IPS-20b (cell line): ENCODE measurements at regions not wholly inside any gene's neighbourhood (a gene's known extent, or its start where the extent isn't known, plus 50 kb on each side); places are given as distances from the start of the nearest gene placed in this dataset.
"Not testable (repeated sequence)": the region's sequence is repeated elsewhere in the genome, so short reads cannot be mapped to it uniquely, and the experiment has no call there.

Source experiments
- H3K27ac ChIP-seq: one replicate; pipeline ENCODE4 v1.5.1; 2013; ENCODE audit warnings: low read length
- H3K27me3 ChIP-seq: 2 replicates; pipeline ENCODE4 v1.6.1; 2013; ENCODE audit warnings: mild to moderate bottlenecking, low read length, inconsistent platforms; ENCODE audit not compliant: insufficient read depth
- H3K36me3 ChIP-seq: 2 replicates; pipeline ENCODE4 v1.6.1; 2013; ENCODE audit warnings: low read depth, mild to moderate bottlenecking, inconsistent platforms, low read length, moderate library complexity; ENCODE audit not compliant: insufficient read depth
- H3K4me1 ChIP-seq: 2 replicates; pipeline ENCODE4 v1.6.1; 2013; ENCODE audit warnings: mild to moderate bottlenecking, control low read depth, inconsistent platforms, low read length, moderate library complexity; ENCODE audit not compliant: insufficient read depth
- H3K4me3 ChIP-seq: 2 replicates; pipeline ENCODE4 v1.5.1; 2013; ENCODE audit warnings: mild to moderate bottlenecking, low read length, inconsistent platforms
- H3K9ac ChIP-seq: 2 replicates; pipeline ENCODE4 v1.6.1; 2013; ENCODE audit warnings: low read depth, mild to moderate bottlenecking, inconsistent platforms, low read length, moderate library complexity
- H3K9me3 ChIP-seq: 2 replicates; pipeline ENCODE4 v1.6.1; 2013; ENCODE audit warnings: mild to moderate bottlenecking, low read depth, low read length, inconsistent platforms; ENCODE audit not compliant: insufficient read depth

DNA sequence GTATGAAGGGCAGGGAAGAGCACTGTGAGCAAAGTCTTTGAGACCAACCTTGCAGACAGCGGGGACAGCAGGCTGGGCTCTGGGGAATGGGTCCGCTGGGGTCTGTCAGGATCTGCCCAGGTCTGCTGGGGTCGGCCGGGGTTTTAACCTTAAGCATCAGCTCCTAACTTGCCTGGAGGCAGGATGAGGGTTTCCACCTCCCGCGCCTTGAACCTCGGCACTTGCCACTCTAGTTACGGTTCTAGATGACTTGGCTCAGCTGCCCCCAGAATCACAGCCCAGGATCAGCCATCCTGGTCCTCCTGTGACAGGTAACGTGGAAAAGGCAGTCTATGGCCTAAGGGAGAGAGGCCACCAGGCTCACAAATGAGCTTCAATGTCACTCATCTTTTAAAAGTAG lies 50.4 kb upstream of the CACUL1 start:
- Histone ChIP-seq H3K36me3 (no peaks in the 10 kb centered on the region), H3K27me3 (no peaks in the 10 kb centered on the region), H3K9me3 (no peaks in the 10 kb centered on the region), H3K4me3 (no peak overlapping the region), H3K27ac (no peak overlapping the region), H3K4me1 (no peaks in the 10 kb centered on the region), H3K9ac (no peak overlapping the region)

DNA sequence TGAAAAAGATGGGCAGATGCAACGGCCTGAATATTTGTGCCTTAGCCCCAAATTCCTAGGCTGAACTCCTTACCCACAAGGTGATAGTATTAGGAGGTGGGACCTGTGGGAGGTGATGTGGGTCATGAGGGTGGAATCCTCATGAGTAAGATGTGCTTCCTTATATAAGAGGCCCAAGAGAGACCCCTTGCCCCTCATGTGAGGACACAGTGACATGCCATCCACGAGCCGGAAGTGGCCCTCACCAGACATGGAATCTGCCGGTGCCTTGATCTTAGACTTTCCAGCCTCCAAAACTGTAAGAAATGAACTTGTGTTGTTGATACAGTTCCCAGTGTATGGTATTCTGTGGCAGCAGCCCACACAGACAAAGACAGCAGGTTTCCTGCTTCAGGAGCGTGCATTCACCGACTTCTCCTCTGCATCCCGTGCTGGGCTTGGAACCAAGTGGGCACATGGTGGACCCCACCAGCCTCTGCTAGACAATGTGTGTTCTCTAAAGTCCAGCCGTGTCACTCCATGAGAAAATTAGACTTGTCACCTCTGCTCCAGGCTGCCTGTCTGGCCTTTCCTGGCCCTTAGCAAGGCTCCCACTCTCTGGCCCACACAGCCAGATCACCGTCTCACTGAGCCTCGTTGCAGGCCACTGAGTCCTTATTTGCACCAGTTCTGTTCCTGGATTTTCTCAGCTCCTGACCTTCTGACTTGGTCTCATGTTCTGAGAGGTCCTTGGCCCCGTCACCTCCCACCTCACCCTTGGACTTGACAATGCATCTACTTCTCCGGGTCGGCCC lies 52.9 kb upstream of the CACUL1 start:
- Histone ChIP-seq H3K4me3 (no peak overlapping the region), H3K36me3 (no peaks in the 10 kb centered on the region), H3K9me3 (no peaks in the 10 kb centered on the region), H3K27me3 (no peaks in the 10 kb centered on the region), H3K4me1 (no peaks in the 10 kb centered on the region), H3K27ac (no peak overlapping the region), H3K9ac (no peak overlapping the region)

DNA sequence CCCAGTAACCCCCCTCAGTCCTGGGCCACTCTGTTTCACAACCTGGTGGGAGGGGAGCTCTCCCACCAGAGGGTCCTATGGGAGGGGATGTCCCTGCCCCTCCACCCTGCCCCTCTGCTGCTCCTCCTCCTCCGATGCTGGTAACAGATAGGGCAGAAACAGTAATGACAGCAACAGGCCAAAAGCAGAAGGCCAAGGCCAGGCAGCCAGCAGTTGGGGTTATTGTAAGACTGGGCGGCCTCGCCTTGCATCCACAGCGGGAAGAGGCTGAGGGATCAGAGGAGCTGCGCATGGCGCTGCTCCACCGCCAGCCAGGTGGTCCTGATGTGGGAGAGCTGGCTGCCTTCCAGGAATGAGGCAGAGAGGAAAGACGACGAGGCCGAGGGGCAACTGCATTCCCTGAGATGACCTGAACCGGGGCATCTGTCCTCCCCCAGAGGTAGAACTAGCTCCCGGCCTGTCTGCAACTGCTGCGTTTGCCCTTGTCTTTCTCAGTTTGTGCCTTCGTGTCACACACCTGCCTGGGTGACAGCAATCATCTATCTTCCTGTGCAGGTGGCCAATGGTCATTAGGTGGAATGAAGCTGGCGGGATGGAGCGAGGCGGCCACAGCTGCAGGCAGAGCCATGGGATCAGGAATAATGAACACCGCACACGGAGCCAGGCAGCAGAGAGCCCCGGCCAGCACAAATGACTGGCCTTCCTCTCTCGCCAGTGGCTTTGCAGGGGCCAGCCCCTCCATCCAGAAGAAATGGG lies 54.0 kb upstream of the CACUL1 start:
- H3K9ac ChIP-seq, result no peak overlapping the region; the same call in 1 of the 2 replicates
- no peaks in the 10 kb centered on the region for H3K9me3 ChIP-seq
- H3K4me1 ChIP-seq, result no peaks in the 10 kb centered on the region
- H3K27me3 ChIP-seq, result no peaks in the 10 kb centered on the region
- H3K27ac ChIP-seq, result no peak overlapping the region
- H3K4me3 ChIP-seq, result no peak overlapping the region
- H3K36me3 ChIP-seq, result no peaks in the 10 kb centered on the region

DNA sequence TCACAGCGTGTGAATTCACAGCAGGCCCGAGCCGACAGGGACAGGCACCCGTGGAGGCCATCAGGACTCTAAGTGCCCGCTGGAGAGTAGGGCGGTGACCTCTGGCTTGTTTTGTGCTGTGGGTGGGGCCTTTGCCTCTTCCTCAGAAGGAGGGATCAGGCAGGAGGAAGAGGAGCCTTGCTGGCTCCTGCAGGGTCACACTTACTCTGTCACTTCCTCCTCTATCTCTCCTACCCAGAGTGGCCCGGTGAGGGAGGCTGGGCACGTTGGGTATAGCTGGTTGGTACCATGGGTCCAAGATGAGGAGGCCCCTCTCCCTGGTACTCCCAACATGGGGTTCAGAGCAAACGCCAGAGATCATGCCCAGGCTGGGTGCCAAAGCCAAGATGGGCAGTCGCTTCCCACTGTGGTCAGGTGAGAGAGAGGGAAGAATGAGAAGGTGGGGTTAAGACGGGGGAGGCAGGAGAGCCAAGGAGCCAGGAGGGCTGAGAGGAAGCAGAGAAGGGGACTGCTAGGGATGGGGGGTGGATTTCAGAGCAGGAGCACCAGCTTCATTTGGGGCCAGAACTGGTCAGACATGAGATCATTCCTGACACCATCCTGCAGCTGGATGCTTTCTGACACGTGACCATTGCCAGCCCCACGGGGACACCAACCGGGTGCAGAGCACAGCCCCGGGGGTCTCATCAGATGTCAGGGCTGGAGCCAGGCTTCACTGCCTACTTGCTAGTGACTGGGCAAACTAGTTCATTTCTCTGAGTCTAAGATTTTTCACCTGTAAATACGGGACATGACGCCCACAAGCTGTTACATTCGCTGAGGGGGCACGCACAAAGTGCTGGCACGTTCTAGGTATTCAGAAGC lies 54.8 kb upstream of the CACUL1 start:
- no peak overlapping the region for H3K4me3 ChIP-seq
- no peak overlapping the region; the same call in 1 of the 2 replicates for H3K9ac ChIP-seq
- H3K9me3 ChIP-seq, result no peaks in the 10 kb centered on the region
- H3K27me3 ChIP-seq, result no peaks in the 10 kb centered on the region
- H3K27ac ChIP-seq, result no peak overlapping the region
- no peaks in the 10 kb centered on the region for H3K4me1 ChIP-seq
- H3K36me3 ChIP-seq, result no peaks in the 10 kb centered on the region

DNA sequence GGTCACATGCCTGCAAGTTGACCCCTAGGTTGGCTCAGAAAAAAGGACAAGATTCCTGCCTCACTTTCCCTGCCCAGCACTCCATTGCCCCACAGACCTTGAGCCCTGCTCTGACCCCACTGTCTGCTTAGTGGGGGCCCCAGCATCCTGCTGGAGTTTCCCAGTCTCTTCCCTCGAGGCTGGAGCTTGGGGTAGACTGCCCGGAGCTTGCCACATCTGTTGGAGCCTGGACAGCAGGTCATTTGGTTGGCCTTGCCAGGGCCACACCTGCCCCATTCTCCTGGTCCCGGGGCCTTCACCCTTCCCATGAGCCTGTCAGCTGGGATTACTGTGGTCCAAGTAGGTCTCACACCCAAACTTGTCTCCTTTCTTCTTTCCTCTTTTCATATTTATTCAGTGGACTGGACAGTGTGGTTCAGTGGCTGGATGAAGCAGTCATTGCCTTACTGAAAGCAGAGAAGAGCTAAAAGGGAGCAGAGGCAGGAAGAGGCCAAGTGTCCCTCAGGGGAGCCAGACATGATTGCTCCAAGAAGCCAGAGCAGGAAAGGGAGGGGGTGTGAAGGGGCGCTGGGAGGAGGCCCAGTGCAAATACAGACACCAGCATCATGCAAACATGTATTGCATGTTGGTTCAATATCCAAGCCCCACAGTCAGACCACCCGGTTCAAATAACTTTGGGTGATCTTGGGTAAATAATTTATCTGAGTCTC lies 56.2 kb upstream of the CACUL1 start:
- H3K27me3 ChIP-seq, result no peaks in the 10 kb centered on the region
- no peak overlapping the region for H3K4me3 ChIP-seq
- H3K36me3 ChIP-seq, result no peaks in the 10 kb centered on the region
- H3K27ac ChIP-seq, result no peak overlapping the region
- H3K9me3 ChIP-seq, result no peaks in the 10 kb centered on the region
- H3K9ac ChIP-seq, result no peak overlapping the region
- H3K4me1 ChIP-seq, result no peaks in the 10 kb centered on the region

DNA sequence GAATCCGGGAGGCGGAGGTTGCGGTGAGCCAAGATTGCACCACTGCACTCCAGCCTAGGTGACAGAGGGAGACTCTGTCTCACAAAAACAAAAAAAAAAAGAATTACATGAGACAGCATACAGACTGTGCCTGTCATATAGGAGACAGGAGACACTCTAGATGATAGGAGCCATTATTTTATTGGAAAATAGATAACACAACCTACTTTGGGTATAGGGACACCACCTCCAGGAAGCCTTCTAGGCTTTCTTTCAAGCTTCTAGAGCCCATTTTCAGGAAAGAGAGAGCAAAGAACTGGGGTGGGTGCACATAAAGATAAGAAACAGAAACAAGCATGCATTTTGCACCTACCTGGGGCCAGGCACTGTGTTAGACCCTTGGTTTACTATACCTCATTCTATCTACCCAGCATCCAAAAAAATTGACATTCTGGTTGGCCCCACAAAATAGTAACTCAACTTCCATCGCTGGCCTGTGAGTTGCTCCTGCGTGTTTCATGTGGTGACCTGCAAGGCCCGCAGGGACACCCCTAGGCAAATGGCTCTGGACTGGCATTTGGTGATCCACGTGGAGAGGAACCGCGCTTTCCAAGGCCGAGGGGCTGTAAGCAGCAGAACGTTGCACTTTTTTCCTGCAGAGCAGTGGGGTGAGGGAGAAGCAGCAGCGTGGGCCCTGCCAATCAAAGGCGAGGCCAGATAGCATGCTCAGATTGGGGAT lies 57.1 kb upstream of the CACUL1 start:
- H3K27ac ChIP-seq, result no peak overlapping the region
- no peaks in the 10 kb centered on the region for H3K36me3 ChIP-seq
- H3K27me3 ChIP-seq, result no peaks in the 10 kb centered on the region
- no peak overlapping the region for H3K9ac ChIP-seq
- no peak overlapping the region for H3K4me3 ChIP-seq
- H3K9me3 ChIP-seq, result no peaks in the 10 kb centered on the region
- H3K4me1 ChIP-seq, result no peaks in the 10 kb centered on the region

DNA sequence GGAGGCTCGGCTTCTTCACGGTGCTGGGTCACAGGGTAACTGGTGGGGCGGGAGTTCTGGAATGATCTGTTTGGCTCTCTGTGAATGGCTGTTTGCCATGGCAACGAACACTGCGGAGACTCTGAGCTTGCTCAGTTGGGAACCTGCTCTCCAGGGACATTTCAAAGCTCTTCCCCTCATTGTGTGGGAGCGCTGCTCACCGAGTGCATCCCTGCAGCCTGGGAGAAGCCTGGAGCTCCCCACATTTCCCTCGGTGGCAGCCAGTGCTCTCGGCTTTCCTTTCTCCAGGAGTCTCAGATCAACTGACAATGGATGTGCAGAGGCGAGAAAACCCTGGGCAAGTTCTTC lies 57.6 kb upstream of the CACUL1 start:
- no peak overlapping the region for H3K27ac ChIP-seq
- H3K4me1 ChIP-seq, result no peaks in the 10 kb centered on the region
- no peaks in the 10 kb centered on the region for H3K27me3 ChIP-seq
- H3K9me3 ChIP-seq, result no peaks in the 10 kb centered on the region
- no peaks in the 10 kb centered on the region for H3K36me3 ChIP-seq
- H3K4me3 ChIP-seq, result no peak overlapping the region
- H3K9ac ChIP-seq, result no peak overlapping the region

DNA sequence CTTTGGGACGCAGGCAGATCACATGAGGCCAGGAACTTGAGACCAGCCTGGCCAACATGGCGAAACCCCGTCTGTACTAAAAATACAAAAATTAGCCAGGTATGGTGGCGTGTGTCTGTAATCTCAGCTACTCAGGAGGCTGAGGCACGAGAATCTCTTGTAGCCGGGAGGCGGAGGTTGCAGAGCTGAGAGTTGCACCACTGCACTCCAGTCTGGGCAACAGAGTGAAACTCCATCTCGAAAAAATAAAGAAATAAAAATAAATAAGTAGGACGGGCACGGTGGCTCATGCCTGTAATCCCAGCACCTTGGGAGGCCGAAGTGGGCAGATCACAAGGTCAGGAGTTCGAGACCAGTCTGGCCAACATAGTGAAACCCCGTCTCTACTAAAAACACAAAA lies 58.2 kb upstream of the CACUL1 start:
- H3K36me3 ChIP-seq, result not testable (repeated sequence)

DNA sequence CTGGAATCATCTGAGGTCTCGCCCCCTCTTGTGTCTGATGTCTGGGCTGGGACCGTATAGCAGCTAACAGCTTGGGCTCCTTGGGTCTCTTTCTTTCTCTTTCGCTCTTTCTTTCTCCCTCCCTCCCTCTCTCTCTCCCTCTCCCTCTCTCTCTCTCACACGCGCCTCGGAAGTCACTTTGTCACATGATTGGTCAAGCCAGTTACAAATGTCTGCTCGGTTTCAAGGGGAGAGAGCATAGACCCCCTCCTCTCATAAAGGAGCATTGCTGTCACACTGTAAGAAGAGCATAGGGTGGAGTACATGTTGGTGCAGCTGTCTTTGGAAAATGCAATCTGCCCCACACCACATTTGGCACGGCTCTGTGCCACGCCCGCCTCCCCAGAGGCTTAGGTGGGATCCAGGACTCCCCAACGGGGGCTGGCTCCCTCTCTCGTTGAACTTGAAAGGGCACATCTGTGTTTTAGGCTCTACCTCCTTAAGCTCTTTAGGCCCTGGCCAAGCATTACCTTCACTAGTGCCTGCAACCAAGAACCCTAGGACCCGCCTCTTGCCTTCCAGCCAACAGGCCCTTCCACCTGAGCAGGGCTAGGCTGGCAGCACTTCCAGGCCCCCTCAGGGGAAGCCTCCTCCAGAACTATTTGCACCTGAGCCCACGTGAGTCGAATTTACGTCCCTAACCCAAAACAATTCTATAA lies 61.9 kb upstream of the CACUL1 start:
- Histone ChIP-seq H3K9ac (no peak overlapping the region), H3K9me3 (no peaks in the 10 kb centered on the region), H3K4me3 (no peak overlapping the region), H3K27ac (no peak overlapping the region), H3K36me3 (no peaks in the 10 kb centered on the region), H3K4me1 (no peaks in the 10 kb centered on the region), H3K27me3 (no peaks in the 10 kb centered on the region)

More for the DNA sequence above, 58.2 kb upstream of the CACUL1 start:
- H3K4me1 ChIP-seq, H3K4me3 ChIP-seq, H3K27ac ChIP-seq, H3K9me3 ChIP-seq, H3K9ac ChIP-seq, H3K27me3 ChIP-seq: not testable (repeated sequence)

DNA sequence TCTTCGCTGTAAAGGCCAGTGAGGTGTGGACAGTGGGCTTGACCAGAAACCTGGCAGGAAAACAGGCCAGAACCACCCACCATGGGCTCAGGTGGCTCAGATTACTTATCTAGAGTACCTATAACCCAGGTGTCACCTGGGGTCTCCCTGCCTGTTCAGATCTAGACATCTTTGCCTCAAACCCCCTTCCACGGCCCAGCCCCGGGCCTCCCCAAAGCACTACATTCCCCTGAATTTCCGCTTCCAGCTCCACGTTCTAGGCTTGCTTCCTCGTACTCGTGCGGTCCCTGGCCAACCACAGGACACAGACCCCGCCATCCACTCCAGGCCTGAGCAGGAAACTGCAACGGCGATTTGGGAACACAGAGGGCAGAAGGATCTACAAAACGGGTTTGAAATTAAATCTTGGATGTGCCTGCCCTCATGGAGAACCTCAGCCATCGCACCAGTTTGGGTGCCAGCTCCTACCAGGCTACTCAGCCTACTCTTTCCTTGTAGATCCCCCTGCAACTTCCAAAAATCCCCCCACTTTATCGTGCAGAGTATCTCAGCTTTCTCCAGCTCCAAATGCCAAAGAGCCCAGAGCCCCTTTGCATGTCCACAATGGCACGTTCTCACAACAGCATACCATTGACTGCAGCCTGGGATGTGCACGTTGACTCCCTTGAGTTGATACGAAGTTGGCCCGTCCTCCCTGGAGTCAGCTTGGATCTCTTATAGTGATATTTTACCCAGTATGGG lies 62.7 kb upstream of the CACUL1 start:
- Histone ChIP-seq H3K9me3 (no peaks in the 10 kb centered on the region), H3K9ac (no peak overlapping the region), H3K4me1 (no peaks in the 10 kb centered on the region), H3K27me3 (no peaks in the 10 kb centered on the region), H3K4me3 (no peak overlapping the region), H3K36me3 (no peaks in the 10 kb centered on the region), H3K27ac (no peak overlapping the region)
